ENCODE measurements at regions not wholly inside any gene's neighbourhood (a gene's known extent, or its start where the extent isn't known, plus 50 kb on each side); places are given as distances from the start of the nearest gene placed in this dataset.
A peak's percentile ranks its signal among the peaks of the same experiment; 100 is the strongest.

- peak in 1 of 2 donors; percentile 13 for DNase-seq (ENCODE audit: low spot score in 2 of 2)
These were observed 85.4 kb upstream of the OTOS start for GRCh38 chr2:240225660-240226475.

GRCh38 chr2:240226672-240227537, 86.4 kb upstream of the OTOS start:
- Histone ChIP-seq H3K4me1 (no peaks in the 10 kb centered on the region), H3K4me3 (no peak overlapping the region), H3K27ac (no peak overlapping the region), H3K36me3 (no peaks in the 10 kb centered on the region), H3K9me3 (peaks cover 0 to 7% of the 10 kb centered on the region in 2 donors), H3K27me3 (no peaks in the 10 kb centered on the region)
- intact Hi-C loops (cut with DNase I) = no loop called here
- TF ChIP-seq CTCF (IDR thresholded peaks at IDR 0.05) = no peak
- peak in 1 of 2 donors; percentile 39 for DNase-seq (ENCODE audit: low spot score in 2 of 2)

More at GRCh38 chr2:240225660-240226475, 85.4 kb upstream of the OTOS start:
- Histone ChIP-seq H3K4me1 (no peaks in the 10 kb centered on the region), H3K27ac (no peak overlapping the region), H3K4me3 (no peak overlapping the region), H3K27me3 (no peaks in the 10 kb centered on the region), H3K9me3 (peaks cover 0 to 7% of the 10 kb centered on the region in 2 donors), H3K36me3 (no peaks in the 10 kb centered on the region)
- intact Hi-C loops (cut with DNase I) = no loop called here
- TF ChIP-seq CTCF (IDR thresholded peaks at IDR 0.05) = no peak

GRCh38 chr2:240227538-240228428, 87.3 kb upstream of the OTOS start:
- TF ChIP-seq CTCF (IDR thresholded peaks at IDR 0.05) = no peak
- DNase-seq (ENCODE audit: low spot score in 2 of 2) = peak in 1 of 2 donors; percentile 53
- H3K4me3 ChIP-seq = no peak overlapping the region
- H3K36me3 ChIP-seq = no peaks in the 10 kb centered on the region
- H3K4me1 ChIP-seq = no peaks in the 10 kb centered on the region
- H3K27me3 ChIP-seq = no peaks in the 10 kb centered on the region
- peaks cover 0 to 7% of the 10 kb centered on the region in 2 donors for H3K9me3 ChIP-seq
- H3K27ac ChIP-seq = no peak overlapping the region
- intact Hi-C loops (cut with DNase I) = no loop called here

- no peak overlapping the region for H3K4me3 ChIP-seq
- no peaks in the 10 kb centered on the region for H3K27me3 ChIP-seq
- no peak overlapping the region for H3K27ac ChIP-seq
- H3K4me1 ChIP-seq = peaks cover 2 to 8% of the 10 kb centered on the region in 2 donors
- intact Hi-C loops (cut with DNase I) = no loop called here
- peaks cover 0 to 7% of the 10 kb centered on the region in 2 donors for H3K9me3 ChIP-seq
- no peaks in the 10 kb centered on the region for H3K36me3 ChIP-seq
- TF ChIP-seq CTCF (IDR thresholded peaks at IDR 0.05) = no peak
- DNase-seq (ENCODE audit: low spot score in 2 of 2) = no peak
These were observed 88.5 kb upstream of the OTOS start for GRCh38 chr2:240229005-240229404.

GRCh38 chr2:240229603-240230235, 89.3 kb upstream of the OTOS start:
- peaks cover 0 to 7% of the 10 kb centered on the region in 2 donors for H3K9me3 ChIP-seq
- TF ChIP-seq CTCF (IDR thresholded peaks at IDR 0.05) = no peak
- H3K4me1 ChIP-seq = peaks cover 2 to 8% of the 10 kb centered on the region in 2 donors
- peak in 1 of 2 donors; percentile 13 for DNase-seq (ENCODE audit: low spot score in 2 of 2)
- H3K27me3 ChIP-seq = no peaks in the 10 kb centered on the region
- no peak overlapping the region for H3K27ac ChIP-seq
- no peak overlapping the region for H3K4me3 ChIP-seq
- no peaks in the 10 kb centered on the region for H3K36me3 ChIP-seq
- intact Hi-C loops (cut with DNase I) = no loop called here

Measured in ascending aorta (tissue), 2 donors.